ENCODE measurements at regions not wholly inside any gene's neighbourhood (a gene's known extent, or its start where the extent isn't known, plus 50 kb on each side); places are given as distances from the start of the nearest gene placed in this dataset.

- no peak for DNase-seq (ENCODE audit: low spot score)
Observed at GRCh38 chrX:43581888-43582539, 74.1 kb upstream of the MAOA start.

GRCh38 chrX:43582540-43582913, 73.6 kb upstream of the MAOA start:
- no peak for DNase-seq (ENCODE audit: low spot score)

- DNase-seq (ENCODE audit: low spot score), result no peak
Observed at GRCh38 chrX:43585922-43586321, 70.2 kb upstream of the MAOA start.

- DNase-seq (ENCODE audit: low spot score), result no peak
Observed at GRCh38 chrX:43586830-43587229, 69.3 kb upstream of the MAOA start.

GRCh38 chrX:43589735-43590134, 66.4 kb upstream of the MAOA start:
- DNase-seq (ENCODE audit: low spot score), result no peak

GRCh38 chrX:43590150-43590549, 65.9 kb upstream of the MAOA start:
- DNase-seq (ENCODE audit: low spot score), result no peak

GRCh38 chrX:43592597-43592996, 63.5 kb upstream of the MAOA start:
- DNase-seq (ENCODE audit: low spot score), result no peak

GRCh38 chrX:43595931-43596330, 60.2 kb upstream of the MAOA start:
- no peak for DNase-seq (ENCODE audit: low spot score)

- no peak for DNase-seq (ENCODE audit: low spot score)
Observed at GRCh38 chrX:43604753-43605152, 51.3 kb upstream of the MAOA start.

- no peak for DNase-seq (ENCODE audit: low spot score)
Observed at GRCh38 chrX:43605351-43605750, 50.7 kb upstream of the MAOA start.
